Stomach (tissue), 4 donors: ENCODE measurements at regions not wholly inside any gene's neighbourhood (a gene's known extent, or its start where the extent isn't known, plus 50 kb on each side); places are given as distances from the start of the nearest gene placed in this dataset.

Experiments
- CTCF ChIP-seq, 7 experiments: fragments of 450-650 bp in 4 of 7; fragments of 200-600 bp in 3 of 7; sonication (generic) in 3 of 7; IDR thresholded peaks; one replicate each; pipeline ENCODE4 v1.5.1; 2016 to 2019; ENCODE audit warnings: antibody characterized with exemption in 7 of 7, control low read depth in 2 of 7, mild to moderate bottlenecking in 1 of 7
- EP300 ChIP-seq: sonication (generic); formaldehyde crosslinking; IDR thresholded peaks from one replicate; pipeline ENCODE4 v1.6.1; 2017; ENCODE audit warnings: antibody characterized with exemption
- POLR2A ChIP-seq, 4 donors: fragments of 450-650 bp; IDR thresholded peaks; one replicate each; pipeline ENCODE4 v1.6.1; 2016; ENCODE audit warnings: antibody characterized with exemption in 4 of 4, control low read depth in 2 of 4, mild to moderate bottlenecking in 1 of 4, moderate library complexity in 1 of 4
- POLR2AphosphoS5 ChIP-seq, 3 donors: sonication (generic); formaldehyde crosslinking; IDR thresholded peaks; one replicate each; pipeline ENCODE4 v1.6.1; 2016; ENCODE audit warnings: antibody characterized with exemption in 3 of 3

- TF ChIP-seq POLR2A (IDR thresholded peaks at IDR 0.05), result no peak
- TF ChIP-seq CTCF (IDR thresholded peaks at IDR 0.05), result no peak
- no peak for TF ChIP-seq EP300
- TF ChIP-seq POLR2AphosphoS5 (IDR thresholded peaks at IDR 0.05), result no peak
Measured at GRCh38 chr7:66549466-66549865, 79.2 kb upstream of the KCTD7 start.
